ENCODE measurements at regions not wholly inside any gene's neighbourhood (a gene's known extent, or its start where the extent isn't known, plus 50 kb on each side); places are given as distances from the start of the nearest gene placed in this dataset.

DNA sequence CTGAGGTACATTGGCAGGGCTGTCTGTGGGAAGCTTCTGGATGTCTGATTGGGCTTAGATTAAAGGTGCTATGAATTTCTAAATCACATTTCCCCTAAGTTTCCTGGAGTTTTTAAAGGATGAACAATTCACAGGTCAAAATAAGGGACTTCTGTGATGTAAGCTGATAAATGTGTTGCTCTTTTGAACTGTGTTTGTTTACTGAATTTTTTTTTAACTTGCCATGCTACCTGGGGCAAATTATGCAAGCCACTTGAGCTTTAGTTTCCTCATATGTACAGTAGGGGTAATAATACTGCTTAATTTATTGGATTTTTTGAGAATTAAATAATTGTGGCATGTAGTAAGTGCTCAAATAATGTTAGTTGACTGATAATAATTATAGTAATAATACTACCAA lies 52.8 kb upstream of the CCDC91 start:
- no peak overlapping the region for H3K4me3 ChIP-seq (IDR thresholded peaks at IDR 0.05; ENCODE audit: insufficient read depth, low read depth, low read length)
- no peak overlapping the region for H2AFZ ChIP-seq (ENCODE audit: low read depth)
- no peaks in the 10 kb centered on the region for H3K4me1 ChIP-seq (ENCODE audit: low read depth, poor library complexity, severe bottlenecking)
- no peak overlapping the region for H3K4me2 ChIP-seq
- no peaks in the 10 kb centered on the region for H4K20me1 ChIP-seq (ENCODE audit: insufficient read depth)
- TF ChIP-seq CTCF (conservative IDR thresholded peaks at IDR 0.05; ENCODE audit: low read depth, low read length), result no peak
- no peak overlapping the region for H3K9ac ChIP-seq
- no peak overlapping the region for H3K27ac ChIP-seq
- H3K27me3 ChIP-seq (ENCODE audit: insufficient read depth, low read depth), result no peaks in the 10 kb centered on the region
- H3K79me2 ChIP-seq (ENCODE audit: insufficient read depth, low read depth), result no peaks in the 10 kb centered on the region
- no peaks in the 10 kb centered on the region for H3K36me3 ChIP-seq (ENCODE audit: insufficient read depth)

DNA sequence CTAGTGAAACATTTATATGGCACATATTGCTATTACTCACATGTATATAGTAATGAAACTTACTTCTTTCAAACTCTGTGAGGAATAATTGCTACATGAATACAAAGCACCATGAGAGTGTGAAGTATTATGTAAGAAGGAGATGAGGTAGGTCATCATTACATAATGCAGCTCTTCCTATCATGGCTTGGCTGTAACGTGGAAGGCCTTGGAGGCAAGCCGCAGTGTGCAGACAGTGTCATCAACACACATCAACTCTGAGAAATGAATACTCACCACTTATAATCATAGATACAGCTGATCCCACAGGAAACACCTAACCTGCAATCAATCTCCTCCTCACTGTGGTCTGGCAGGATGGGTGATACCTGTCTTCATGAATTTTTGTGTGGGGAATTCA lies 49.9 kb upstream of the CCDC91 start:
- no peak overlapping the region for H3K4me2 ChIP-seq
- no peak overlapping the region for H3K27ac ChIP-seq
- TF ChIP-seq CTCF (conservative IDR thresholded peaks at IDR 0.05; ENCODE audit: low read depth, low read length), result no peak
- no peak overlapping the region for H3K4me3 ChIP-seq (IDR thresholded peaks at IDR 0.05; ENCODE audit: insufficient read depth, low read depth, low read length)
- no peaks in the 10 kb centered on the region for H3K79me2 ChIP-seq (ENCODE audit: insufficient read depth, low read depth)
- no peak overlapping the region for H2AFZ ChIP-seq (ENCODE audit: low read depth)
- no peaks in the 10 kb centered on the region for H3K36me3 ChIP-seq (ENCODE audit: insufficient read depth)
- H3K9ac ChIP-seq, result no peak overlapping the region
- H4K20me1 ChIP-seq (ENCODE audit: insufficient read depth), result no peaks in the 10 kb centered on the region
- no peaks in the 10 kb centered on the region for H3K27me3 ChIP-seq (ENCODE audit: insufficient read depth, low read depth)
- no peaks in the 10 kb centered on the region for H3K4me1 ChIP-seq (ENCODE audit: low read depth, poor library complexity, severe bottlenecking)
